HG03342 (cell line): ENCODE measurements at regions not wholly inside any gene's neighbourhood (a gene's known extent, or its start where the extent isn't known, plus 50 kb on each side); places are given as distances from the start of the nearest gene placed in this dataset.

Experiments used
- ATAC-seq: cut with Tn5 transposase; IDR thresholded peaks from one replicate; pipeline ENCODE4 v1.9.1; 2021; ENCODE audit warnings: mild to moderate bottlenecking, moderate library complexity; ENCODE audit not compliant: unreplicated experiment

DNA sequence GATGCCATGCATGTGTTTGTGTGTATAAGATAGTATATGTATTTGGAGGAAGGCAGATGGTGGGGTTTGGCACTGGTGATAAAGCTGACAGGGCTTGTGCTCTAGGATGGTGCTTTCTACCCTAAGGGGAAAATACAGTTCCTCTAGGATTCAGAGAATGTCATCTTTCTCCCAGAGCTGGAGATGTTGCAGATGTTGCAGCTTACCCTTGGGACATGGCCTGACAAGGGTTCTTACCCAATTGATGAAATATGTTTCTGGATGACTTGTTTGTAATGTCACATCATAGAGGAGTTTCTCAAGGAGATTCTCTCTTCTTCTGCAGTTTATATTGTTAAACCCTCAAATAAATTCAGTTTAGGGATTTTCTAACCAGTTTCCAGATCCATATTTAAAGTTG, 52.5 kb upstream of the PITX2 start:
- no peak for ATAC-seq

DNA sequence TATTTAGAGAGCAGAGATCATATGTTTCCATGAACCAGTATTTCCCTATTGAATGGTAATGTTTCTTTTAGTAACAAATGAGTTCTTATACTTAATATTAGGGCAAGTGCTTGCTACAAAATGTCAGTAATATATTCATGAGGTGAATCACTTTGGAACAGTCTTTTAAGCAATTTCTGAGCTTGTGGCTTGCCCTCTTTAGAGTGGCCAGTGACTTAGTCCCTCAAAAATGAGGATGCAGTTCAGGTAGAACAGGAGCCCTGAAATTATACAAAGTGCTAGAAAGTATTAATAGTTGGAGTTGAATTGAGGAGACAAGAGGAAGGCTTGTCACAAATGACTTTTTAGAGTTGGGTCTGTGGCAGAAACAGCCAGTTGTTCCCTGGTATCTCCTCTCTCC, 53.4 kb upstream of the PITX2 start:
- no peak for ATAC-seq

GRCh38 chr4:110678517-110679227, 55.8 kb upstream of the PITX2 start:
- no peak for ATAC-seq

GRCh38 chr4:110680265-110680664, 57.4 kb upstream of the PITX2 start:
- ATAC-seq: no peak

- ATAC-seq: no peak
These were observed 58.5 kb upstream of the PITX2 start for GRCh38 chr4:110681381-110681780.

- no peak for ATAC-seq
These were observed 59.4 kb upstream of the PITX2 start for GRCh38 chr4:110682311-110682710.

DNA sequence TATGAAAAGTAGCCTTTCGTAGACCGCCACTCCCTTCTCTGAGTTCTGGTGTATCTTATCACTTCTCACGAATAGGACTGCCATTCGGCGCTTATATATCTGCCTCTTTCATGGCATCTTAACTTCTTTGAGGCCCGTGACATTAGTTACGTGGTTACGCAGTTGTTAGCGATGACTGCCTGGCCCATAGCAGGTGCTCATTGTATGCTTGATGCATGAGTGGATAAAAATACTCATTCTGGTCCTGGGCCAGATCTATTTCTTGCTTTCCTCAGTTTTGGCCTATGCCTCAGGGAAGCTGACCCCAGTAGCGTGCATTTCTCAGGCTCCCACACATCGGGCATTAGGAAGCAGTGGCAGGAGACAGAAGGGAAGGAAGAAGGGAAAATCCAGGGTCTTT, 60.7 kb upstream of the PITX2 start:
- no peak for ATAC-seq

DNA sequence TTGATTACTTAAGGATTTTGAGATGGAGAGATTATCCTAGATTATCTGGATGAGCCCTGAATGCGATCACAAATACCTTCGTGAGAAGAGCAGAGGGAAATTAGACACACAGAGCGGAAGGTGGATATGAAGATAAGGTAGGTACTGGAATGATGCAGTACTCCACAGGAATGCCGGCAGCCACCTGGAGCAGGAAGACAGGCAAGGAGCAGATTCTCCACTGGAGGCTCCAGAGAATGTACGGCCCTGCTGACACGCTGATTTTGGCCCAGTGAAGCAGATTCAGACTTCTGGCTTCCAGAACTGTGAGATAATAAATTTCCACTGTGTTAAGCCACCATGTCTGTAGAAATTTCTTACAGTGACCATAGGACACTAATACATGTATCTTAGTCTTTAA, 79.4 kb upstream of the PITX2 start:
- ATAC-seq: no peak

GRCh38 chr4:110704748-110705439, 82.0 kb upstream of the PITX2 start:
- peak; percentile 83 for ATAC-seq

GRCh38 chr4:110705440-110705782, 82.5 kb upstream of the PITX2 start:
- peak; percentile 11 for ATAC-seq

DNA sequence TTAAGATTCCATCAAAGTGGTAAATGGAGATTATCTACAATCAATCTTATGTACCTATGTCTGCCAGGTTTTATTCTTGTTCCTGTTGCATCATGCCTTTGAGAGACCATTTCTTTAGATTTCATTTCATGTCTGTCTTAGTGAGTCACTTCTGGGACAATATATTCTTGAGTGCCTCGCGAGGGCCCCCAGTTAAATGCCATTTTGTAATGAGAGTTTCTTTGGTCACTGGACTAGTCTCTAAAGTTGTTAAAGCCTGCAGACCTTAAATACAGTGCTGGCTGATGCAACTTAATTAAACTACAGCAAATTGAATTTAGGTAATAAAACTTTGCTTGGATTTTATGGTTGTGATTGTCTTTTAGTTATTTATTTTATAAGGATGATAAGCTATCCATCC, 87.2 kb upstream of the PITX2 start:
- ATAC-seq: no peak

- ATAC-seq: no peak
These were observed 89.6 kb upstream of the PITX2 start for GRCh38 chr4:110712486-110712885.

- ATAC-seq: no peak
These were observed 107.4 kb upstream of the PITX2 start for GRCh38 chr4:110730318-110730717.

- ATAC-seq: no peak
These were observed 111.0 kb upstream of the PITX2 start for GRCh38 chr4:110733901-110734300.

DNA sequence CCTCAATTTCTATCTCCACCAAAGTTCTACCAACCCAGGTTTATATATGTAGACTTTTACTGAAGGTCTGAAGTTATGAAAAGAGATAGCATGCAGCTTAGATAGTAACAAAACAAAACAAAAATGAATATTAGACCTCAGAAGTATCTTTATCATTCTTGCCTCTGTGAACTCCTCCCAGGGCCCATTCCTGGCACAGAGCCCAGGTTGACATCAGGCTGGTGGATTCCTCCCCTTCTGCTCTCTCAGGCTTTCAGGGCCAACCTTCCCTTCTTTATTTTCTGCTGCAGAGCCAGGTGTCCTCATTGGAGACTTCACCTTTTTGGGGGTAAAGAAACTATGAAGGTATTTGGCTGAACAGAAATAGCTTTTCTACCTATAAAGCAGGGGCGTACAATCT, 112.8 kb upstream of the PITX2 start:
- no peak for ATAC-seq

DNA sequence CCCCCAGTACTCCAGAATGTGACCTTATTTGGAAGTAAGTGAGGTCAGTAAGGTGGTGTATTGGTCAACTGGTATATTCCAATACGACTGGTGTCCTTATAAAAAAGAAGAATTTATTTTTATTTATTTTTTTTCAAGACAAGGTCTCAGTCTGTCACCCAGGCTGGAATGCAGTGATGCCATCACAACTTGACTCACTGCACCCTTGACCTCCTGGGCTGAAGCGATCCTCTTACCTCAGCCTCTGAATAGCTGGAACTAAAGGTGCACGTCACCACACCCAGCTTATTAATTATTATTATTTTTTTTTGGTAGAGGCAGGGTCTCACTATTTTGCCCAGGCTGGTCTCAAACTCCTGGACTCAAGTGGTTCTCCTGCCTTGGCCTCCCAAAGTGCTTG, 115.1 kb upstream of the PITX2 start:
- no peak for ATAC-seq

DNA sequence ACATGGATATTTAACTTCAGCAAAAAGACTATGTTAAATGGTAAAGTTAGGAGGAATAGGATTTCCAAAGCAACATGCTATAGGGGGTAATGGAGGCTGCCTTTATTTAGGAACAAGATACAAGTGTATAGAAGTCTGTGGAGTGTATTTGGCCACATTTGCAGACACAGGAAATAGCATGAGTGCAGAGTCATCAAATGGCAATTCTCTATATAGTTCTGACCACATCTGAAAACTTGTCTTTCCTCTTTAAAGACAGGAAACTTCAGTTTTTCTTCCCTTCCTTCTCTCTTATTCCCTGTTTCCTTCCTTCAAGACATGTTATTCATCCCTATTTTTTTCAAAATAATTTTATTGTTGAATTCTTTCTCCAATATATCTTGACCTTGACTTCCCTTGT, 119.3 kb upstream of the PITX2 start:
- ATAC-seq: no peak

DNA sequence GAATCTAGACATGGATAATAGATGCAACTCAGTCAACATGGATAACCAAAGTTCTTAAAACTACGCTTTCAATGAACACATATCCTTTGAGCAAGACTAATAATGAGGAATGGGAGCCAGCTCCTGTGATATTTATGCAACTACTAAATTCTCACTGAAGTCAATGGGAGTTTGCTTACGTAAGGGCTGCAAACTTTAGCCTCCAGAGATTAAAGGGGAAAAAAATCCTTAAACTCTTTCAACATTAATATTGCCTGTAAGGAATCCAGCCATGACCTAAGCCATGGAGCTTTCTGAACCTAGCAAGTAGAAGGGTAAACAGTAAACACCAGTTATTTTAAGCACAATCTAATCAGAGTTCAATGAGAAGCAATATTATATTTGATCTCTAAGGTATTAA, 125.2 kb upstream of the PITX2 start:
- no peak for ATAC-seq

- ATAC-seq: no peak
These were observed 128.3 kb upstream of the PITX2 start for GRCh38 chr4:110751183-110751582.

- no peak for ATAC-seq
These were observed 129.1 kb upstream of the PITX2 start for GRCh38 chr4:110751986-110752385.

- ATAC-seq: no peak
These were observed 130.6 kb upstream of the PITX2 start for GRCh38 chr4:110753466-110753865.

DNA sequence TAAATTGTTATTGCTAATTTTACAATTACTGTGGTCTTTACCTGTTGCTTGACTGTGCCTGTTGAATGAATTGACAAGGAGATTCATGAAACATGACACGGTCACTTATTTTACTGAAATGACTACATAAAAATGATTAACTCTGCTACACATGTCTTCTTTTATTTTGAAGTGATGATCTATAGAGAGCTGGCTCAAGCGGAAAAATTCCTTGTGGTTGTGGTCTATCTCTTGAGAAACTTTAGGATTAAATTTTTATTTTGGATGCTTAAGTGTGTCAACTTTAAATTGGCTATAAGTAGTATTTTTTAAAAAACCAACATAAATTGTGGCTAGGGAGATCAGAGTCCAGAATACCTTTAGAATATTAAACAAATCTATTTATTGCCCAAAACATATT, 131.8 kb upstream of the PITX2 start:
- ATAC-seq: no peak

GRCh38 chr4:110769578-110769977, 146.7 kb upstream of the PITX2 start:
- ATAC-seq: no peak
